Stimulated activated CD4-positive, alpha-beta T cell treated with anti-CD3 and anti-CD28 coated beads, Interleukin-4, amount 100 ng/mL, for 24 hours (primary cell): ENCODE measurements at regions not wholly inside any gene's neighbourhood (a gene's known extent, or its start where the extent isn't known, plus 50 kb on each side); places are given as distances from the start of the nearest gene placed in this dataset.

Experiments used
- DNase-seq: peaks from one replicate; pipeline ENCODE4 v3.0.0-alpha.2; 2020

- DNase-seq: no peak
Measured at GRCh38 chr2:234243871-234244565, 193.5 kb downstream of the SPP2 start.

DNA sequence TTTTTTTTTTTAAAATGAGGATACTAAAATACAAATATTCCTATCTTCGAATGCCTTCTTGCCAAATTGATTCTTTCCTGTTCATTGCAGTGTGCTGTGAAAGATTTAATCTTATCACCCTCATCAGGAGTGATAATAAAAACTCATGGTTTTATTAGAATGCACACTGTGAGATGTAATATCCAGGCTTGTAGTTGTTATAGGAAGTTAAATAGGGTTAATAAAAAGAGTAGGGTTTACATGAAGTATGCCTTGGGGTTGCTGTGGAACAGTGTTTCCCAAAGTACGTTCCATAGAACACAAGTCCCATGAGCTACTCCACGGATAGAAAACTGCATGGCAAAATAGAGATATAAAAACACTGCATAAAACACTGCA, 191.9 kb downstream of the SPP2 start:
- no peak for DNase-seq

- DNase-seq: no peak
Measured at GRCh38 chr2:234241656-234242458, 191.4 kb downstream of the SPP2 start.

DNA sequence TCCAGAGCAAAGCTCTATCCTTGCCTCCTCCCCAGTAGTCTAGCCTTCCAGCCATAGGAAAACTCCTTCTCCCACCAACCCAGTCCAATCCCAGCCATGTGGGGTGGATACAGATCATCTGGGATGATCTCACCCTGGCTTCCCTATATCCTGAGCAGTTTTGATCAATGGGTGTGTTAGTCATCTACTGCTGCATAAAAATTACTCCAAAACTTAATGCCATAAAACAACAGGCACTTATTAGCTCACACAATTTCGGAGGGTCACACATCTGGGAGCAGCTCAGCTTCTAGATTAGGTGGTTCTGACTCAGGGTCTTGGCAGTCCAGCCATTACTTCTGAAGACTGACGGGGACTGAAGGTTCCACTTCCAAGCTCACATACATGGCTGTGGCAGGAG, 190.4 kb downstream of the SPP2 start:
- DNase-seq: no peak

DNA sequence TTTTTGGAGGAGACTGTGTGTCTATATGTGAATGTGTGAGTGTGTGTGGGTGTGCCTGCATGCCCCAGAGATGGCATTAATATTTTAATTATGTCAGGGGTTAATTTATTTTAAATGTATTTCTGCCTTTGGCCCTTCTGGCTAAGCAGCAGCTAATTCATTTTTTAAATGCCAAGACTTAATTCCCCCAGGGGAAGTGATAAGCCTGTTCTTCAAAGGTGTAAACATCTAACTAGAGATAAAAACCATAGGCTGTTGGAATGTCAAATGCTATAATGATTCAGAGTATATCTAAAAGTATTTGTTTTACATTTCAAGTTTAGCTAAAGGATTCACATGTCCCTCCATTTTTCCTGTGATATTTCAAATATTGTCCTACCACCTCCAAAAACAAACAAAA, 184.7 kb downstream of the SPP2 start:
- DNase-seq: no peak

- no peak for DNase-seq
Measured at GRCh38 chr2:234231460-234231859, 181.0 kb downstream of the SPP2 start.

DNA sequence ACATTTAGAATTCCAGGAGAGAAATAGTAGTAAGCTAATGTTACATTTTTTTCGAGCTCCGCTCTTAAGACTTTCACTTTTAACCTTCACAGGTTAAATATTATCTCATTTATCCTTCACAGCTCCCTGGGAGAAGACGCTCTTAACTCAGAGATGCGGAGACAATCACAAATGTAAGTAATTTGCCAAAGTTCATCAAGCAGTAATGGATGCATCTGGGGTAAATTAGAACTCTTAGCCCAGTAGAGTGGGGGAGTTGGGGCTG, 168.5 kb downstream of the SPP2 start:
- DNase-seq: no peak

GRCh38 chr2:234218266-234219045, 168.0 kb downstream of the SPP2 start:
- DNase-seq: no peak

DNA sequence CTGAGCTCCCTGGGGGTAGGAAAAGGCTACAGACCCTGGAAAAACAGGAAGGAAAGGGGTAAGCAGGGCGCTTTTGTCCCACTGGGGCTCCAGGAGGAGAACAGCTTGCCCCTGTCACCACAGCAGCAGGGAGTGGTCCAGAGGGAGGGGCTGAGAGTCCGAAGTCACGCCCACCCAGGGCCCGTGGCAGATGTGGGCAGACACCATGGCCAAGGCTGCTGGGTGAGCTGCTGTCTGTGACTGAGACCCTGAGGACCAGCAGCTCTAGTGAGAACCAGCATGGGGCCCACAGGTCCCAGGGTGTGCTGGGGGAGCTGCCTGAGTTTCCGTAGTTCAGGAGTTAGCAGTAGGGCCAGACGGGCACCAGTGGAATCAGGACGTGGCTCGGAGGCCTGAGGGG, 162.0 kb downstream of the SPP2 start:
- DNase-seq: no peak

DNA sequence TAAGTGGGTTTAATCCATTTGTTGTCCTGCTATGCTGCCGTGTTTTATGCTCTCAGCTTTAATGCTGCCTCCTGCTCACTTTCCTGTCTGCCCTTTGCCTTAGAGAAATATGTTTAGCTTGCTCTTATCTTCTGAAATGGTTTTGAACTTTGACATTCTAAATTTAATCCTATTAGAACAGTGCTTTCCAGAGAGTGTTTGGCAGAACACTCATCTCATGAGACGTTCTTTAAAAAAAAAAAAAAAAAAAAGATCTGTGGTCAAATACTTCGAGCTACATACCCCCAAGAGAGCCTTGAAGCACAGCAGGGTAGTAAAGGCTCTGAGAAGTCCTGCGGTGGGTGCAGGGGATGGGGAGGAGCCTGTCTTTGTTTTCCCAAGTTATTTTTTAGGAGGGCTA, 161.3 kb downstream of the SPP2 start:
- DNase-seq: no peak

GRCh38 chr2:234206738-234207137, 156.2 kb downstream of the SPP2 start:
- no peak for DNase-seq

DNA sequence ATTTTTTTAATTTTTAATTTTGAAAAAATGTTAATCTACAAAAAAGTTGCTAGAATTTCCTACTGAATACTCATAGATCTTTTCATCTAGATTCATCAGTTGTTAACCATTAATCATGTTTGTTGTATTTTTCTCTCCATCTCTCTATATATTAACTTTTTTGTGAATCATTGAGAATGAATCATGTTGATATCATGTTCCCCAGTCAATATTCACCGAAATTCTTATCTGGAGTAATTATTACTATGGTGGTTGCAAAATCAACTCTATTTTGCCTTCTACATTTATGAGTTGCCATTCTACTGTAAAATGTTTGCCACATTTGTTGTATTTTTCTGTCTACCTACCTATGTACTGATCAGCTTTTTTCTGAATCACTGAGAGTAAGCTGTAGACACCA, 154.0 kb downstream of the SPP2 start:
- DNase-seq: no peak

DNA sequence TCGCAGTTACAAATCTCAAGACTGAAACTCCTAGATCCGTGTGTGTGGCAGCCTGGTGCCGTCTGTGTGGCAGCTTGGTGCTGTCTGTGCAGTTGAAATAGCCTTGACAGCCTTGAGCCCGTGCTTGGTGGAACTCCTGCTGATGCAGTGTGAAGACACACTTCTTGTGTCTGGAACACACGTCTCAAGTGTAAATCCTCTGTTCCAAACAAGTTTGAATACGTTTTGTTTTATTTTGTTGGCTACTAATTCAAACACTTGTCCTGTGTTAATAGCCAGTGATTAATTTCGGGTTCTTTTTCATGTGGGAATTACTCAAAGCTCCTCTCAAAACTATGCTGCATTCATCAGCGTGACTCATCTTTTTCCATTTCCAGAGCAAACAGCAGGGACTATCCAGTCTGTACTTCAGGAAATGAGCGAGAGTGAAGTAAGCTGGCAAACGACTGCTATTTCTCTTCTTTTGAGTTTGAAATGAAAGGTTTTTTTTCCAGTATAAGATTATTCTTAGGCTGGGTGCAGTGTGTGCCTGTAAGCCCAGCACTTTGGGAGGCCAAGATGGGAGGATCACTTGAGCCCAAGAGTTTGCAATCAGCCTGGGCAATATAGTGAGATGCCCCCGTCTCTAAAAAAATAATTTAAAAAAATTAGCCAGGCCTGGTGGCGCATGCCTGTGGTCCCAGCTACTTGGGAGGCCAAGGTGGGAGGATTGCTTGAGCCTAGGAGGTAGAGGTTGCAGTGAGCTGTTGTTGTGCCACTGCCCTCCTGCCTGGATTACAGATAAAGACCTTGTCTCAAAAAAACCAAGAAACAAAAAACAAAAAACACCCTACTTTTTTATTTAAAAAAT, 152.9 kb downstream of the SPP2 start:
- DNase-seq: no peak

- DNase-seq: no peak
Measured at GRCh38 chr2:234202601-234203000, 152.1 kb downstream of the SPP2 start.

GRCh38 chr2:234199996-234200395, 149.5 kb downstream of the SPP2 start:
- no peak for DNase-seq

DNA sequence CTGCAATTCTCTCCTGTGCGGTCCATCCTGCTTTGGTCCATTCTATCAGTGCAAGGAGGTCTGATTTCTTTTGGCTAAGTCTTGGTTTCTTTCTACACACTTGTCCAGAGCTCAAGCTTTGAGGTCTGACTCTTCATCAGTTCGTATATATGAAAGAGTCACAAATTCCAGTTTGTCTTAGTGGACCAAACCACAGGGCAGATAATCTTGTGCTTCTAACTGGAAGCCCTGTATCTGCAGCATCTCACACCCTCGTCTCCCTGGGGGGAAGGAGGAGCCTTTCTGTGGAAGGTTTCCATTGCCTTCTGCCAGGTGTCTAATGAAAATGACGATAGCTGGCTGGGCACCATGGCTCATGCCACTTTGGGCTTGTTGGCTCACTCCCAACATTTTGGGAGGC, 148.5 kb downstream of the SPP2 start:
- no peak for DNase-seq

DNA sequence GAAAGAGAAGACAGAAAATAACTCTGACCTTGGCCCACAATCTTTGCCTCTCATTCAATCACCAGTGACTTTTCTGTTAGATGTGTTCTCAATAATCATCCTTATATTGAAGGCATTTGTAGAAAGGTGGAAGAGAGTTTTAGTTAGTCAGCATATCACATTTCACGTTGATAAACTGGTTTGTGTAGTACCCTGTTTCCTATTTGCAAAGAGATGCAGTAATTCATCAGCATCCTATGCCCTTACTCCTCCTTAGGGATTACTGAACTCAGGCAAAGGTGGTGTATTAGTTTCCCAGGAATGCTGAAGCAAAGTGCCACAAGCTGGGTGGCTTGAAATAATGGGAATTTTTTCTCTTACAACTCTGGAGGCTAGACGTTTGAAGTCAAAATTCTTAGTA, 145.0 kb downstream of the SPP2 start:
- no peak for DNase-seq

DNA sequence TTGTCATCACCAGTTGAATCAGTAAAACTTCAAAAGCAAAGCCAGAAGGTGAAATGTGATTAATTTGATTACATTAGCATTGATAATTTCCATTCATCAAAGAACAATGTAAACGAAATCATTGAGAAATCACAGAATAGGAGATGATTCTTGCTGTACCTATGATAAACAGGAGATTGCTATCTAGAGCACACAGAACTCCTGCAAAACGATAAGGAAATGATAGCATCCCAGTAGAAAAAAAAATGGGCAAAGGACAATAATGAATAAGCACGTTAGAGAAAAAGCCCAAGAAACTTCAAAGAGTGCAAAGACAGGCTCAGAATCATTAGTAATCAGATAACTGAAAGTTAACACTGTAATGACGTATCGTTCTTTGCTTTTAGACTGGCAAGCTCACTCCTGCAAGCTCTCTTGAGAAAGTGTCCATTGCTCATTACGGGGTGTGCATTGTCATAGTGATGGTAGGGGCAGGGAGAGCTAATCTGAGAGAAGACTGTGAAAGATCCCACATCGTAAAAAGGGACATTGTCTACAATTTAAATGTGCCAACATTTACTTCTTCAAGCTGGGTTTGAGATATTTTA, 143.6 kb downstream of the SPP2 start:
- no peak for DNase-seq

DNA sequence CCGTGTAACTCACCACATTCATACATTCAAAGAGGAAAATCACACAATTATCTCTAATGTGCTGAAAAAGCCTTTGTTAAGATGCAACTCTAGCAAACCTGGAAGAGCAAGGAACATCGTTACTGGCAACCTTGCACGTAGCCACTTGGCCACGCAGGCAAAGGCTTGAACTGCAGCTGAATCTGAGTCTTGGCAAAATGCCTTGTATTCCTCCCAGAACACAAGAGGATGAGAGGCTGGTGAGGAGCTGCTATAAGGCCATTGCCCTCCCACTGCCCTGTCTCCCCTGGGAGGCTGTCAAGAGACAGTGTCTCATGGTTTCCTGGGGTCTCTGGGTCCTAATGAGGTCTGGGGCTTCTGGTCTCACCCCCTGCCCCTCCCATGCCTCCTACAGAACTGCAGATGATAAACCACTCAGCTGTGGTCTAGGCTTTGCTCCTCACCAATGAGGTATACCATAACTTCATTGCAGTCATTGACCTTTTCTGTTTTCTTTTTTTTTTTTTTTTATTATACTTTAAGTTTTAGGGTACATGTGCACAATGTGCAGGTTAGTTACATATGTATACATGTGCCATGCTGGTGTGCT, 141.4 kb downstream of the SPP2 start:
- no peak for DNase-seq

GRCh38 chr2:234189786-234190300, 139.3 kb downstream of the SPP2 start:
- DNase-seq: no peak

DNA sequence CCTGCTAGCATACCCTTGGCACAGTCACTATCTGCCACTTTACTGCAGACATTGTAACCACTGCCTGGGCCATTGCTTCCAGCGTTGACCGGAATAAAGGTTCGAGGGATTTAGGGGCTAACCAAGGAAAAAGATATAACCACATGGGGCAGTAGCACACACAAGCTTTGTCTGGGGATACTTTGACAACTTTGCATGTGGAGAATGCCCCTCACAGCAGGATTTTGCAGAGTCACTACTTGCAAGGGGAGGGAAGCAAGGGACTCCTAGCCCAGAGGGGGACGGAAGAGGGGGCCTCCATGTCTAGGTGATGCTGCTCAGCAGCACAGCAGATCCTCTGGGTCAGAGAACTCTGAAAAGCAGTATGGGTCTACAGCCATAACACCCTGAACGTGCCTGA, 138.7 kb downstream of the SPP2 start:
- no peak for DNase-seq

DNA sequence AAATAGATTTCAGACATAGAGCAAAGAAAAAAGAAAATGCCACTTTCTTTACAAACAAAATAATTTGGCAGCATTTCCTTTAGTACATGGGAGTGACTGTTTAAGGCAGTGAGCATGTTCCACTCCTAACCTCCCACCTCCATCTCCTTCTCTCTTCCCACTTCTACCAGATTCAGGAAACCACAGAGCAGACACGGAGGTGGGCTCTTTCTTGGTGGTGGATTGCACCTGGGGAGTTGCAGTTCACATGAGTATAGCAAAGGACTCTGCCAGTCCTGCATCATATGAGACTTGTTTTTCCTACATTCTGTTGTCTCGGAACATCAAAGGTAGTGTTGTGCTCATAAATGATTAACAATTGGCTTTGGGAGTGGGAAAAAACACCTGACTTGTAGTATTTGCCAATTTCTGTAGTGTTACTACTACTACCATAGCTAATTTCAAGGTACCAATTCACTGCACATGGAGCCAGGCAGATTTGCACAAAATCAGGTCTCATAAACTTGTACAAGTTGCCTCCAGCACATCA, 137.2 kb downstream of the SPP2 start:
- DNase-seq: no peak
